ENCODE measurements at regions not wholly inside any gene's neighbourhood (a gene's known extent, or its start where the extent isn't known, plus 50 kb on each side); places are given as distances from the start of the nearest gene placed in this dataset.

- TF ChIP-seq ZNF274 (IDR thresholded peaks at IDR 0.05; ENCODE audit: low read depth, low read length) (no peak), SUZ12 (IDR thresholded peaks at IDR 0.05; ENCODE audit: extremely low read depth, insufficient read depth, insufficient read length) (no peak), YY1 (IDR thresholded peaks at IDR 0.05; ENCODE audit: insufficient read depth, insufficient read length) (no peak)
Measured at GRCh38 chr5:148005788-148006520, 57.8 kb upstream of the SPINK5 start.
